H1 (cell line): ENCODE measurements at regions not wholly inside any gene's neighbourhood (a gene's known extent, or its start where the extent isn't known, plus 50 kb on each side); places are given as distances from the start of the nearest gene placed in this dataset.

Source experiments
- CTCF ChIP-seq, 3 experiments: IDR thresholded peaks; 1 replicate in 2 of 3; 2 replicates in 1 of 3; pipeline versions ENCODE4 v1.5.1 to v1.6.1; 2011; ENCODE audit warnings: low read length in 3 of 3, mild to moderate bottlenecking in 3 of 3, inconsistent platforms in 2 of 3, low read depth in 1 of 3, moderate library complexity in 1 of 3; ENCODE audit not compliant: insufficient read depth in 1 of 3; ENCODE audit errors: control extremely low read depth in 1 of 3
- EZH2 ChIP-seq: fragments of 200-600 bp; sonication (generic); IDR thresholded peaks from 2 replicates; pipeline ENCODE4 v1.7.1; 2012; ENCODE audit warnings: low read depth, mild to moderate bottlenecking, moderate library complexity, low read length, inconsistent platforms; ENCODE audit not compliant: severe bottlenecking
- JUN ChIP-seq: IDR thresholded peaks from 2 replicates; pipeline ENCODE4 v1.6.1; 2011; ENCODE audit warnings: low read depth, mild to moderate bottlenecking, improper control_type of control experiment, low read length
- MAFK ChIP-seq: IDR thresholded peaks from 2 replicates; pipeline ENCODE4 v1.6.1; 2012; ENCODE audit warnings: low read depth, mild to moderate bottlenecking, improper control_type of control experiment, low read length
- POLR2A ChIP-seq, 2 experiments: IDR thresholded peaks; 1 replicate in 1 of 2; 2 replicates in 1 of 2; pipeline ENCODE4 v1.6.1; 2011; ENCODE audit warnings: low read depth in 2 of 2, low read length in 2 of 2, mild to moderate bottlenecking in 2 of 2; ENCODE audit errors: control extremely low read depth in 1 of 2
- POLR2AphosphoS5 ChIP-seq: IDR thresholded peaks from 2 replicates; pipeline ENCODE4 v1.6.1; 2011; ENCODE audit warnings: low read depth, low read length
- RAD21 ChIP-seq, 2 experiments: IDR thresholded peaks in 1 of 2; conservative IDR thresholded peaks in 1 of 2; 2 replicates each; pipeline ENCODE4 v1.6.1; 2011; ENCODE audit warnings: low read depth in 2 of 2, low read length in 2 of 2, improper control_type of control experiment in 1 of 2, inconsistent platforms in 1 of 2, mild to moderate bottlenecking in 1 of 2, moderate library complexity in 1 of 2
- RNF2 ChIP-seq: fragments of 200-900, 300-1000 bp; sonication (generic); IDR thresholded peaks from 2 replicates; pipeline ENCODE4 v1.7.1; 2016; ENCODE audit warnings: borderline replicate concordance, low read depth, mild to moderate bottlenecking, antibody characterized with exemption, low read length; ENCODE audit not compliant: poor library complexity, severe bottlenecking; ENCODE audit errors: missing control alignments
- RXRA ChIP-seq: IDR thresholded peaks from 2 replicates; pipeline ENCODE4 v1.6.1; 2011; ENCODE audit warnings: low read depth, mild to moderate bottlenecking, low read length, moderate library complexity; ENCODE audit not compliant: insufficient read depth
- SUZ12 ChIP-seq: fragments of 200-600 bp; sonication (generic); IDR thresholded peaks from 2 replicates; pipeline ENCODE4 v1.6.1; 2012; ENCODE audit warnings: mild to moderate bottlenecking, inconsistent platforms, low read length, moderate library complexity, mixed read lengths
- TEAD4 ChIP-seq: IDR thresholded peaks from 2 replicates; pipeline ENCODE4 v1.6.1; 2012; ENCODE audit warnings: low read depth, low read length, inconsistent platforms, mixed read lengths
- YY1 ChIP-seq: IDR thresholded peaks from 2 replicates; pipeline ENCODE4 v1.6.1; 2011; ENCODE audit warnings: low read depth, mild to moderate bottlenecking, low read length
- TF ChIP-seq, protein P1 (sequence below): IDR thresholded peaks from 2 replicates; pipeline ENCODE4 v1.6.1; 2012; ENCODE audit warnings: inconsistent platforms

DNA sequence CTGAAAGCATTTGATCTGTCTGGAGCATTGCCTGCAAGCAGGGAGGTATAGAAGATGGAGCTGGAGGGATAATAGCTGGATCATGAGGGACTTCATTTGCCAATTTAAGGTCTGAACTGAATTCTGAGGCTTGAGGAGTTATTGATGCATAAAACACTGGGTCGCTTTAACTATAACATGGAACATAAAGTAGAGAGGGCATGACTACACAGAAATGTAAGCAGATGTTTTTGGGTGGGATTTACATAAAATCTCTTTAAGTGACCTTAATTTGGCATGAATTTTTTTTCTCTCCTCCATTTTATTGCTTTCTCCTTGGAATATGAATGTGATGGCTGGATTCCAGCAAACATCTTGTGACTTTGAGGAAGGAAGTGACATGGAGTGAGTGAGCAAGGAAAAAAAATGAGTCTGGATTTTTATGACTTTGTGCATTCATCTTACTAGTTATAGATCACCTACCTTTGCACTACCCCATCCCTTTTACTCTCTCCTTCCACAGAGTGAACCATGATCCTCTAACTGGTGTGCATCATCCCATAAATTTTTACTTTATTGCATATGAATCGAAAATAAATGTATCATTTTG, 356.0 kb downstream of the DUSP6 start:
- TF ChIP-seq CTCF (IDR thresholded peaks at IDR 0.05; ENCODE audit: control extremely low read depth in 1 of 3, insufficient read depth in 1 of 3, low read depth in 1 of 3, low read length in 3 of 3) (no peak), POLR2AphosphoS5 (no peak), RAD21 (IDR thresholded peaks at IDR 0.05 in 1 of 2, conservative IDR thresholded peaks at IDR 0.05 in 1 of 2; ENCODE audit: low read depth in 2 of 2, low read length in 2 of 2) (no peak), POLR2A (IDR thresholded peaks at IDR 0.05; ENCODE audit: control extremely low read depth in 1 of 2, low read depth in 2 of 2, low read length in 2 of 2) (no peak), YY1 (no peak), JUN (no peak), TEAD4 (no peak), MAFK (no peak), SUZ12 (no peak), RNF2 (no peak), EZH2 (no peak), RXRA (no peak)
- TF ChIP-seq, protein P1, sequence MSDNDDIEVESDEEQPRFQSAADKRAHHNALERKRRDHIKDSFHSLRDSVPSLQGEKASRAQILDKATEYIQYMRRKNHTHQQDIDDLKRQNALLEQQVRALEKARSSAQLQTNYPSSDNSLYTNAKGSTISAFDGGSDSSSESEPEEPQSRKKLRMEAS, result no peak
